ENCODE measurements at regions not wholly inside any gene's neighbourhood (a gene's known extent, or its start where the extent isn't known, plus 50 kb on each side); places are given as distances from the start of the nearest gene placed in this dataset.

DNA sequence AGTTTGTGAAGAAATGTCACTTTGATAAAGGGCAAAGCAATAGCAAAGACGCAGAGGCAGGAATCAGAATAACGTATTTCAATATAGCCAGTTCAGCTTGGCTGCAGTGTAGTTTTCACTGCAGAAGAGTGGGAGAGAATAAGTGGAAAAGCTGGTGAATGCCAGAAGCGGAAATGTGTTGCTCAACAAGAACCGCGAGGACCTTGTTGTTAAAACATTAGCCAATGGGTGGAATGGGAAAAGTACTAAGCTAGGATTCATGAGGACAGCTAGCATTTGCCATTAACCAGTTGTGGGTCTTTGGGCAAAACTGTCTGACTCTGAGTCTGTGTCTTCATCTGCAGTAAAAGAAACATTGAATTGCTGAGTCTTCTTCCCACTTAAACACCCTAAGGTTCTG, 292.9 kb upstream of the GRIP1 start:
- TF ChIP-seq, protein P1, sequence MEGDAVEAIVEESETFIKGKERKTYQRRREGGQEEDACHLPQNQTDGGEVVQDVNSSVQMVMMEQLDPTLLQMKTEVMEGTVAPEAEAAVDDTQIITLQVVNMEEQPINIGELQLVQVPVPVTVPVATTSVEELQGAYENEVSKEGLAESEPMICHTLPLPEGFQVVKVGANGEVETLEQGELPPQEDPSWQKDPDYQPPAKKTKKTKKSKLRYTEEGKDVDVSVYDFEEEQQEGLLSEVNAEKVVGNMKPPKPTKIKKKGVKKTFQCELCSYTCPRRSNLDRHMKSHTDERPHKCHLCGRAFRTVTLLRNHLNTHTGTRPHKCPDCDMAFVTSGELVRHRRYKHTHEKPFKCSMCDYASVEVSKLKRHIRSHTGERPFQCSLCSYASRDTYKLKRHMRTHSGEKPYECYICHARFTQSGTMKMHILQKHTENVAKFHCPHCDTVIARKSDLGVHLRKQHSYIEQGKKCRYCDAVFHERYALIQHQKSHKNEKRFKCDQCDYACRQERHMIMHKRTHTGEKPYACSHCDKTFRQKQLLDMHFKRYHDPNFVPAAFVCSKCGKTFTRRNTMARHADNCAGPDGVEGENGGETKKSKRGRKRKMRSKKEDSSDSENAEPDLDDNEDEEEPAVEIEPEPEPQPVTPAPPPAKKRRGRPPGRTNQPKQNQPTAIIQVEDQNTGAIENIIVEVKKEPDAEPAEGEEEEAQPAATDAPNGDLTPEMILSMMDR (conservative IDR thresholded peaks at IDR 0.05; ENCODE audit: low read depth in 2 of 2): no peak
- TF ChIP-seq POLR2AphosphoS5 (IDR thresholded peaks at IDR 0.05; ENCODE audit: low read depth): no peak
- TF ChIP-seq, protein P2, sequence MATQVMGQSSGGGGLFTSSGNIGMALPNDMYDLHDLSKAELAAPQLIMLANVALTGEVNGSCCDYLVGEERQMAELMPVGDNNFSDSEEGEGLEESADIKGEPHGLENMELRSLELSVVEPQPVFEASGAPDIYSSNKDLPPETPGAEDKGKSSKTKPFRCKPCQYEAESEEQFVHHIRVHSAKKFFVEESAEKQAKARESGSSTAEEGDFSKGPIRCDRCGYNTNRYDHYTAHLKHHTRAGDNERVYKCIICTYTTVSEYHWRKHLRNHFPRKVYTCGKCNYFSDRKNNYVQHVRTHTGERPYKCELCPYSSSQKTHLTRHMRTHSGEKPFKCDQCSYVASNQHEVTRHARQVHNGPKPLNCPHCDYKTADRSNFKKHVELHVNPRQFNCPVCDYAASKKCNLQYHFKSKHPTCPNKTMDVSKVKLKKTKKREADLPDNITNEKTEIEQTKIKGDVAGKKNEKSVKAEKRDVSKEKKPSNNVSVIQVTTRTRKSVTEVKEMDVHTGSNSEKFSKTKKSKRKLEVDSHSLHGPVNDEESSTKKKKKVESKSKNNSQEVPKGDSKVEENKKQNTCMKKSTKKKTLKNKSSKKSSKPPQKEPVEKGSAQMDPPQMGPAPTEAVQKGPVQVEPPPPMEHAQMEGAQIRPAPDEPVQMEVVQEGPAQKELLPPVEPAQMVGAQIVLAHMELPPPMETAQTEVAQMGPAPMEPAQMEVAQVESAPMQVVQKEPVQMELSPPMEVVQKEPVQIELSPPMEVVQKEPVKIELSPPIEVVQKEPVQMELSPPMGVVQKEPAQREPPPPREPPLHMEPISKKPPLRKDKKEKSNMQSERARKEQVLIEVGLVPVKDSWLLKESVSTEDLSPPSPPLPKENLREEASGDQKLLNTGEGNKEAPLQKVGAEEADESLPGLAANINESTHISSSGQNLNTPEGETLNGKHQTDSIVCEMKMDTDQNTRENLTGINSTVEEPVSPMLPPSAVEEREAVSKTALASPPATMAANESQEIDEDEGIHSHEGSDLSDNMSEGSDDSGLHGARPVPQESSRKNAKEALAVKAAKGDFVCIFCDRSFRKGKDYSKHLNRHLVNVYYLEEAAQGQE (IDR thresholded peaks at IDR 0.05; ENCODE audit: unreplicated experiment): no peak
- TF ChIP-seq EZH2phosphoT487 (IDR thresholded peaks at IDR 0.05; ENCODE audit: unreplicated experiment): no peak
- TF ChIP-seq, protein P3, sequence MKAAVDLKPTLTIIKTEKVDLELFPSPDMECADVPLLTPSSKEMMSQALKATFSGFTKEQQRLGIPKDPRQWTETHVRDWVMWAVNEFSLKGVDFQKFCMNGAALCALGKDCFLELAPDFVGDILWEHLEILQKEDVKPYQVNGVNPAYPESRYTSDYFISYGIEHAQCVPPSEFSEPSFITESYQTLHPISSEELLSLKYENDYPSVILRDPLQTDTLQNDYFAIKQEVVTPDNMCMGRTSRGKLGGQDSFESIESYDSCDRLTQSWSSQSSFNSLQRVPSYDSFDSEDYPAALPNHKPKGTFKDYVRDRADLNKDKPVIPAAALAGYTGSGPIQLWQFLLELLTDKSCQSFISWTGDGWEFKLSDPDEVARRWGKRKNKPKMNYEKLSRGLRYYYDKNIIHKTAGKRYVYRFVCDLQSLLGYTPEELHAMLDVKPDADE (IDR thresholded peaks at IDR 0.05): no peak
